ENCODE measurements at regions not wholly inside any gene's neighbourhood (a gene's known extent, or its start where the extent isn't known, plus 50 kb on each side); places are given as distances from the start of the nearest gene placed in this dataset.
"Not testable (repeated sequence)": the region's sequence is repeated elsewhere in the genome, so short reads cannot be mapped to it uniquely, and the experiment has no call there.

- DNase-seq (ENCODE audit: low spot score): no peak
Measured at GRCh38 chr20:43837856-43838702, 76.6 kb upstream of the TOX2 start.

GRCh38 chr20:43836790-43837189 lies 77.9 kb upstream of the TOX2 start:
- DNase-seq (ENCODE audit: low spot score): no peak

- no peak for DNase-seq (ENCODE audit: low spot score)
Measured at GRCh38 chr20:43835944-43836508, 78.6 kb upstream of the TOX2 start.

GRCh38 chr20:43833511-43834395 lies 80.9 kb upstream of the TOX2 start:
- no peak for DNase-seq (ENCODE audit: low spot score)

- DNase-seq (ENCODE audit: low spot score): no peak
Measured at GRCh38 chr20:43832961-43833360, 81.7 kb upstream of the TOX2 start.

GRCh38 chr20:43832096-43832816 lies 82.4 kb upstream of the TOX2 start:
- DNase-seq (ENCODE audit: low spot score): no peak

- no peak for DNase-seq (ENCODE audit: low spot score)
Measured at GRCh38 chr20:43831481-43832065, 83.1 kb upstream of the TOX2 start.

GRCh38 chr20:43830883-43831282 lies 83.8 kb upstream of the TOX2 start:
- DNase-seq (ENCODE audit: low spot score): no peak

GRCh38 chr20:43829951-43830690 lies 84.5 kb upstream of the TOX2 start:
- no peak for DNase-seq (ENCODE audit: low spot score)

GRCh38 chr20:43827940-43828562 lies 86.6 kb upstream of the TOX2 start:
- DNase-seq (ENCODE audit: low spot score): no peak

GRCh38 chr20:43826943-43827342 lies 87.7 kb upstream of the TOX2 start:
- not testable (repeated sequence) for DNase-seq (ENCODE audit: low spot score)

- DNase-seq (ENCODE audit: low spot score): no peak
Measured at GRCh38 chr20:43825581-43825980, 89.1 kb upstream of the TOX2 start.

GRCh38 chr20:43825051-43825402 lies 89.6 kb upstream of the TOX2 start:
- no peak for DNase-seq (ENCODE audit: low spot score)

GRCh38 chr20:43824309-43825050 lies 90.2 kb upstream of the TOX2 start:
- no peak for DNase-seq (ENCODE audit: low spot score)

GRCh38 chr20:43821795-43822194 lies 92.9 kb upstream of the TOX2 start:
- DNase-seq (ENCODE audit: low spot score): peak; percentile 46

GRCh38 chr20:43820731-43821330 lies 93.8 kb upstream of the TOX2 start:
- no peak for DNase-seq (ENCODE audit: low spot score)

- no peak for DNase-seq (ENCODE audit: low spot score)
Measured at GRCh38 chr20:43812216-43812615, 85.4 kb upstream of the GTSF1L start.

GRCh38 chr20:43809206-43809819 lies 82.5 kb upstream of the GTSF1L start:
- no peak for DNase-seq (ENCODE audit: low spot score)

- DNase-seq (ENCODE audit: low spot score): no peak
Measured at GRCh38 chr20:43804781-43805180, 78.0 kb upstream of the GTSF1L start.
